Stimulated activated CD8-positive, alpha-beta memory T cell treated with anti-CD3 and anti-CD28 coated beads, Interleukin-12 subunit alpha, Interleukin-12 subunit beta, amount 100 ng/mL, for 4 hours (primary cell): ENCODE measurements at regions not wholly inside any gene's neighbourhood (a gene's known extent, or its start where the extent isn't known, plus 50 kb on each side); places are given as distances from the start of the nearest gene placed in this dataset.

Experiments used
- DNase-seq: peaks from one replicate; pipeline ENCODE4 v3.0.0-alpha.2; 2020; ENCODE audit warnings: low read depth

DNA sequence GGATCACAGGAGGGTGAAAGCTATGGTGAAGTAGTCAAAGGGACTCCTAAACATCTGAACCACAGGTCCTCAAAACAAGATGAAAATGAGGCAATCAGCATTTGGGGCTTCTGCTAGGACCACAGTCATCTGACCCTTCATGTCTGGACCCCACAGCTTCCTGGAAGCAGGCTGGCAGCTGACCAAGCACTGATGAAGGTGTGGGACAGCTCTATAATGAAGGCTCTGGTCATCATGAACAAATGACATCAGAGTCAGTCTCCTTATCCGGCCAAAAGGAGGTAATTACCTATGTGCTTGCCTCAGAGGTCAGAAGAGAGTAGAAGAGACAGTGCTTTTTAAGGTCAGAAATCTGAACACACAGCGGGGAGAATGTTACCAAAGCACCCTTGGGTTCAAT, 101.2 kb upstream of the GNAO1 start:
- no peak for DNase-seq

DNA sequence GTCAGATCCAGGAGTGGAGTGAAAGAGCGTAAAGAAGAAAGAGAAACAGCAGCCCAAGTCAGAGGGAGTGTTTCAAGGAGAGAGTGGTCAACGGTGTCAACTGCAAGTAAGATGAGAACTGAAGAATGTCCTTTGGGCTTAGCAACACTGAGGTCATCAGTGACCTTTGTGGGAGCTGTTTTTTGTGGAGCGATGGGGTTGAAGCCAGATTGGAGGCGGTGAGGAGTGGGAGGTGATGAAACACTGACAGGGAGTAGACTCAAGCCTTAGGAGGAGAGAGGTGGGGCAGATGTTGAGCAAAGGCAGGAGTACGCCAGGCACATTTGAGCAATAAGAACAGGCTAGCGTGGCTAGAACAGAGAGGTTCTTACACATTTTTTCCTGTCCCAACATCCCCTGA, 103.7 kb upstream of the GNAO1 start:
- DNase-seq: no peak

- no peak for DNase-seq
Measured at GRCh38 chr16:56081371-56081770, 109.9 kb upstream of the GNAO1 start.

GRCh38 chr16:56075732-56076388, 115.4 kb upstream of the GNAO1 start:
- no peak for DNase-seq

DNA sequence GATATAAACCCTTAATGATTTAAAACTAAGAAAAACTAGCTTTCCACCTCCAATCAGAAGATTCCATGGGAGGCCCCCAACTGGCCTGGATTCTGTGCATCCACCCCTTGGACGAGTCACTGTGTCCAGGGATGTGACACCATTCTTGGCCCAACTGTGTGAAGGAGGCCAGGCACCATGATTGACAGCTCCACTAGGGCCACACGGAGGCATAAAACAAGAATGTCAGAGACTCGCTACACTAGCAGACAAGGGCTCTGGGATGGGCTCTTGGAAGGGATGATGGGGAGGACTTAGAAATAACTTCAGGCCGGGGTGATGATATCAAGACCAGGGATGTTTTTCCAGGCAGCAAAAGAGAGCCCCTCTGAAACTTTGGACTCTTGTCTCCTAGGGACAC, 117.8 kb upstream of the GNAO1 start:
- DNase-seq: no peak

DNA sequence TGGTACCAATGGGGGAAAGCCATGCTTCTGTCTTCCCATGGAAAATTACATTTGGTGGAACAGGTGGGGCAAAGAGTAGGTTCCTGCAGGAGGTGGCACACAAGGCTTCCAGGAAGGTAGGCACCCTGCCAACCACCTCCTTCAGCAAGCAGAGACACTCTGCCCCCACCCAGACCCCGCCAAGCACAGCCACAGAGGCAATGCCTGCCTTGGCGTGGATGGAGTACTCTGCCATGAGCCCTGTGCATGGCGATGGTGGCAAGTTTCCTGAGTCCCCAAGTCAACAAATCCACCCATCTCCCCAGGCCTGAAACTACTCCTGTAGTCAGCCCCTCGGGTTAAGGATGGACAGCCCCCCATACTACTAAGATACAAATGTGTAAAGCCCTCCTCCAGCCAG, 119.2 kb upstream of the GNAO1 start:
- DNase-seq: no peak

DNA sequence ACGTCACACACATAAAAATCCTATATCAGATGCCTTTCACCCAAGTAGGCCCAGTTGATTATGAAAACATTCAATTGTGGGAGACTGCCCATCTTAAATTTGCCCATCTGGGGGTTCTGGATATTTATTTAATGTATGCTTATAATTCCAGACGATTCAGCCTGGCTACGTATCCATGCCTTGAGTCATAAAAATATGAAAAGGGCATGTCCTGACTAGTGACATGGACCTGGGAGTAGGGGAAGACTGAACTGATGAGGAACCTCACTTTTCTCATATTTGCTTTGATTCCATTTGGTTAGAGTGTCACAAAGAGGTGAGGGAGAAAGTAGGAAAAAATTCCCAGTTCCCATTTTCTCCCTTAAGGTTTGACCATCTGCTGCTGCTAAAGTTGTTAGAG, 122.5 kb upstream of the GNAO1 start:
- no peak for DNase-seq

GRCh38 chr16:56068314-56068713, 123.0 kb upstream of the GNAO1 start:
- DNase-seq: no peak

GRCh38 chr16:56067406-56067805, 123.9 kb upstream of the GNAO1 start:
- DNase-seq: no peak

DNA sequence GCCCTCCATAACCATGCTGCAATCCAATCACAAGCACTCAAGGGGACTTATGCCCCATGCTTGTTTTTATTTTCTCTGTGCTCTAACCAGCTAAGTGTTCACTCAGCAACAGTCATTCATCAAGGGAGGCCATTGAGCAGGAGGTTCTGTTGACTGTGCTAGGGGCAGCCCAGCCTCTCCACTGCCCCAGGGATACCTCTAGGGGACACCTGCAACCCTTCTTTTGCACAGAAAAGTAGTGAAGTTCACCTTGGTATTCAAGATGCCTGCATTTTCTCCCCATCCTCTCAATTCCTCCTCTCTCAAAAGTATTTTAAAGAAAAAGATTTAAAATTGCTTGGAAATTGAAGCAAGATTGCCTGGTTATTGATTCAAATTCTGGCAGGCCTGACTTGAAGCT, 124.7 kb upstream of the GNAO1 start:
- DNase-seq: no peak

- DNase-seq: no peak
Measured at GRCh38 chr16:56063111-56063510, 128.2 kb upstream of the GNAO1 start.

DNA sequence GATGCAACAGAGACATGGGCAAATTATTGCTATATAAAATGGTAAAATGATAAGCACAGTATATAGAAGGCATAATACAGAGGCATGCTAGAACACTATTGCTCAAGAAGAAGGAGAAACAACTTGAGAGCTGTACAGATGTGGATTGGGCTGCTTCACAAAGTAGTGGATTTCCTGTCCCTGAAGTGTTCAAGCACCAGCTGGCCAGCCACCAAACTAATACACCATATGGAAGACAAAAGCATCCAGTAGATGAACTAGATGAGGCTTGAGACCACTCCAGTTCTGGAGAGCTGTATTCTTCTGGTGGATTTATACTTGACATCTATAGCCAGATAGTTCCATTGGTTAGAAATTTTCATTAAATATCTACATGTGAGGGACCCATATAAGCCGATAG, 134.1 kb upstream of the GNAO1 start:
- no peak for DNase-seq

- no peak for DNase-seq
Measured at GRCh38 chr16:56050916-56051315, 140.4 kb upstream of the GNAO1 start.

DNA sequence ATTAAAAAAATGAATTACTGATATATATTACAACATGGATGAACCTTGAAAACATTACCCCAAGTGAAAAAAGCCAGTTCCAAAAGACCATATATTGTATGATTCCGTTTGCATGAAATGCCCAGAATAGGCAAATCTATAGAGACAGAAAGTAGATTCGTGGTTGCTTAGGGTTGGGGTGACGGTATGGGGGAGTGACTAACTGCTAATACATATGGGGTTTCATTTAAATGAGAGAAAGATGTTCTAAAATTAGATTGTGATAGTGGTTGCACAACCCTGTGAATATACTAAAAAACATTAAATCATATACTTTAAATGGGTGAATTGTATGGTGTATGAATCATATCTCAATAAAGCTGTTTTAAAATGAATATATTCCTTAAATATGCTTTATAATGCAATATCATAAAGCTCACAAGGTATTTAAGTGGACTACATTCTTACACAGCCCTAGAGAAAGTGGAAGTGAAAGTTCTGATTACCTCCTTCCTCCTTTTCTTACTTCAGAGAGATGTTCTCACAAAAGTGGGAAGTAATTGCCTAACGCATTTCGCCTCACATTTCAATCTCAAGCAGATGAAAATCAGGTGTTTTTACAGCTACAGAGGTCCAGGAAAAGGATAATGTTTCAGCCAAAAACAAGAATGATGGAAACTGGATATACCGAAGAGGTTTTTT, 142.7 kb upstream of the GNAO1 start:
- no peak for DNase-seq

- no peak for DNase-seq
Measured at GRCh38 chr16:56047307-56048234, 143.7 kb upstream of the GNAO1 start.

DNA sequence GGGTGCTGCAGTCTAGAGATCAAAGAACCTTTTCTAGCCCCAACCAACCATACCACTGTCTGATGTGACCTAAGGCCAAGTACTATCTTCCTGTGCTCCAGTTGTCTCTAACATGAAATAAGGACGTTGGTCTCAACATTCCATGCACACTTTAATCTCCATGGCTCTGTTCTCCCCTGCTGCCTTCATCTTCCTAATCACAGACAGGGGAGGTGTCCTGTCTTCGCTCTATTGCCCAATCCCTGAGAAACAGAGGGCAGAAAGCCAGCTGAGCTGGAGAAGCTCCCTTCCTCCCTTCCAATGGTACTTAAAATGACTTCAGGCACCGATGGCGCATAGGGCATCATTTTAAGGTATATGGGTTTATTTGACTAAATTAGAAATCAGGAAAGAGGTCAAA, 148.9 kb upstream of the GNAO1 start:
- no peak for DNase-seq

GRCh38 chr16:56041556-56042140, 149.6 kb upstream of the GNAO1 start:
- DNase-seq: no peak

DNA sequence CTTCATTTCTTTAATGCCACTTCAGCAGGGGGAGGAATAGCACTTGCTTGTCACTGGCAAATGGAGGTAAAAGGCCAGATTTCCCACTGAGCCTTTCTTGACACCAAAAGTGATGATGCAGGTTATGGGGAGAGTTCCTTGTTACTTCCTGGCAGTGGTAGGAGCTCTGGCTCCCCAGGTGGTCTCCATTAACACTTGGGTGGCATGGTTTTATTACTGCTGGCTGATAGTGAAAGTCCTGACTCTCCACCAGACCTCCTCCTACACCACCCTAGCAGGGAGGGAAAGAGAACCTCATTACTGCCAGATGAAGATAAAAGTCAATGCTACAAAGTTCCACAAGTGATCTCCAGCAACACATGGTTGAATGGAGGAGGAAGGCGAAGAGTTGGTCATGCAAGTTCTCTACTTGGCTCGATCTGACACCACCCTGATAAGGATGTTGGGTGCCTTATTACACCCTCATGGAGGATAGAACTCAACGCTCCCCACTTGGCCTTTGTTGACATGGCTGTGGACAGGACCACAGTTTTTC, 152.7 kb upstream of the GNAO1 start:
- DNase-seq: no peak

DNA sequence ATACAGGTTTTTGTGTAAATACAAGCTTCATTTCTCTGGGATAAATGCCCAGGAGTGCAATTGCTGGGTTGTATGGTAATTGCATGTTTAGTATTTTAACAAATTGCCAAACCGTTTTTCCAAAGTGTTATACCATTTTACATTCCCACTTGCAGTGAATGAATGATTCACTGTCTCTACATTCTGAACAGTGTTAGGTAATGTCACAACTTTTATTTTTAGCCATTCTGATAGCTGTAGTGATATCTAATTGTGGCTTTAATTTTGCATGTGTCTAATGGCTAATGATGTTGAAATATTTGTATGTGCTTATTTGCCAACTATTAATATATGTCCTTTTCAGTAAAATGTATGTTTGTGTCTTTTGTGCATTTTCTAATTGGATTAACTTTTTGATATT, 156.9 kb upstream of the CES5A start:
- DNase-seq: no peak

DNA sequence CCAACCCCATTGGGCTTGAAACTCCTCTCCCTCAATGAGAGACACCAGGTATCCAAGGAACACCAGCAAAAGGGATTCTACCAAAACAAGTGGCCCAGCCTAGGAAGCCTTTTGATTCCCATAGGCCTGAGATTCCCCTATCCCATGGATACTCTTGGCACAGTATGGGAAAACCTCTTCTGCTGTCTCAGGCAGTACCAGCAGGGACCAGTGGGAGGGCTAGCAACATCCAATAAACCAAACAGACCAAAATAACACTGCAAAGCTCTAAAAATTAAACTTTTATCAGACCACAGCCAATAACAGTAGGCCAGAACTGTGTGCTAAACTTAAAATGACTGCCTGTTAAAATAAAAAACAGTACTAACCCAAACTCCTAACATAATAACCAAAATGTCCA, 153.9 kb upstream of the CES5A start:
- no peak for DNase-seq

DNA sequence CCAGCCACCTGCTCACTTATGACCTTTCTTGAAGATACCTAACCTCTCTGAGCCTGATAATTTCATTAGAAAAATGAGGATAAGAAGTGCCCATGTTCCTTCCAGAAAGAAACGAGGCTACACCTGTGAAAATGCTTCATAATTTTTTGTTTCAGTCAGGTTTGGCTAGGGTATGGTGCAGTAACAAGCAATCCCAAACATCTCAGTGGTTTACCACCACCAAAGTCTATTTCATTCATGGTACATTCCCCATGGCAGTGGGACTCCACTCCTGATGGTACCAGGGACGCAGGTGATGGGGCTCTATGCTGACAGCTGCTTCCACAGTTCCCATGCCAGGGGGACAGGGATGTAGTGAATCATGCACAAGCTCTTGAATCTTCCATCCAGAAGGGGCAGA, 147.6 kb upstream of the CES5A start:
- DNase-seq: no peak

- DNase-seq: no peak
Measured at GRCh38 chr16:56019274-56019673, 144.1 kb upstream of the CES5A start.
